ENCODE measurements at regions not wholly inside any gene's neighbourhood (a gene's known extent, or its start where the extent isn't known, plus 50 kb on each side); places are given as distances from the start of the nearest gene placed in this dataset.
A peak's percentile ranks its signal among the peaks of the same experiment; 100 is the strongest.

GRCh38 chr9:13845460-13845859 is 468.5 kb downstream of the NFIB start:
- intact Hi-C loops (cut with DNase I): loop anchor here in 1 of 2 donors (5.0 kb wide), 1 partner anchor 52 kb away; no protein-coding TSS in a partner anchor
- TF ChIP-seq CTCF (IDR thresholded peaks at IDR 0.05): no peak
- 9 to 38% (median 14%) methylated on average over 2 of the region's 2 CpGs for WGBS, 3 donors
- Histone ChIP-seq H3K27ac (no peak overlapping the region), H3K9me3 (peaks cover 3% of the 10 kb centered on the region), H3K36me3 (ENCODE audit: insufficient read depth in 1 of 2, low read depth in 1 of 2) (no peaks in the 10 kb centered on the region), H3K4me1 (peaks cover 12% of the 10 kb centered on the region), H3K27me3 (ENCODE audit: insufficient read depth in 3 of 3, low read length in 2 of 3) (no peaks in the 10 kb centered on the region), H3K4me3 (no peak overlapping the region)
- ATAC-seq: no peak
- DNase-seq: no peak

- peak overlapping the region; percentile 85 for H3K27ac ChIP-seq
- H3K9me3 ChIP-seq: peaks cover 6% of the 10 kb centered on the region
- ATAC-seq (peak; percentile 85 to 96 (median 94)), DNase-seq (peak in 1 of 2 donors; percentile 39)
- no peak for TF ChIP-seq CTCF (IDR thresholded peaks at IDR 0.05)
- intact Hi-C loops (cut with DNase I): no loop called here
- H3K36me3 ChIP-seq (ENCODE audit: insufficient read depth in 1 of 2, low read depth in 1 of 2): no peaks in the 10 kb centered on the region
- peaks cover 12% of the 10 kb centered on the region for H3K4me1 ChIP-seq
- no peaks in the 10 kb centered on the region for H3K27me3 ChIP-seq (ENCODE audit: insufficient read depth in 3 of 3, low read length in 2 of 3)
- WGBS, 3 donors: 23 to 28% (median 27%) methylated on average over 7 of the region's 7 CpGs
- H3K4me3 ChIP-seq: no peak overlapping the region
These were observed 472.0 kb downstream of the NFIB start for GRCh38 chr9:13841746-13842462.

- ATAC-seq (no peak), DNase-seq (no peak)
- intact Hi-C loops (cut with DNase I): no loop called here
- Histone ChIP-seq H3K36me3 (ENCODE audit: insufficient read depth in 1 of 2, low read depth in 1 of 2) (no peaks in the 10 kb centered on the region), H3K9me3 (peaks cover 10% of the 10 kb centered on the region), H3K27me3 (ENCODE audit: insufficient read depth in 3 of 3, low read length in 2 of 3) (no peaks in the 10 kb centered on the region), H3K27ac (no peak overlapping the region), H3K4me3 (no peak overlapping the region), H3K4me1 (no peaks in the 10 kb centered on the region)
- no peak for TF ChIP-seq CTCF (IDR thresholded peaks at IDR 0.05)
These were observed 481.5 kb downstream of the NFIB start for GRCh38 chr9:13832446-13832845.

- DNase-seq: no peak
These were observed 490.9 kb downstream of the NFIB start for GRCh38 chr9:13823026-13823425.

More at GRCh38 chr9:13823026-13823425, 490.9 kb downstream of the NFIB start:
- H3K36me3 ChIP-seq (ENCODE audit: insufficient read depth in 1 of 2, low read depth in 1 of 2): no peaks in the 10 kb centered on the region
- ATAC-seq: no peak
- intact Hi-C loops (cut with DNase I): no loop called here
- no peak for TF ChIP-seq CTCF (IDR thresholded peaks at IDR 0.05)
- H3K27ac ChIP-seq: no peak overlapping the region
- no peak overlapping the region for H3K4me3 ChIP-seq
- H3K9me3 ChIP-seq: no peaks in the 10 kb centered on the region
- H3K4me1 ChIP-seq: peaks cover 7% of the 10 kb centered on the region
- no peaks in the 10 kb centered on the region for H3K27me3 ChIP-seq (ENCODE audit: insufficient read depth in 3 of 3, low read length in 2 of 3)
